HepG2 (cell line): ENCODE measurements at regions not wholly inside any gene's neighbourhood (a gene's known extent, or its start where the extent isn't known, plus 50 kb on each side); places are given as distances from the start of the nearest gene placed in this dataset.

Experiments
- ATAC-seq: fragments of 200-7000 bp; cut with Tn5 transposase; 3 replicates; pipeline ENCODE4 v1.9.1; 2020; ENCODE audit warnings: mild to moderate bottlenecking, moderate library complexity
- BruUV-seq: library from RNA; stranded (reverse); fragments of 400-500 nt; replicated peaks from 2 replicates; lab custom pipeline; 2021; lab: Mats Ljungman, UMichigan
- CTCF ChIA-PET: fragments of 300-600 bp; formaldehyde crosslinking; extraction: SDS; loops from one replicate; lab custom pipeline; 2021; ENCODE audit warnings: low total read pairs, inconsistent platforms, low intra/inter-chr PET ratio; lab: Yijun Ruan, JAX
- POLR2A ChIA-PET: fragments of 350-600 bp; sonication (Branson Sonifier 250); formaldehyde crosslinking; loops from one replicate; lab custom pipeline; 2020; ENCODE audit warnings: antibody characterized with exemption, inconsistent platforms; lab: Yijun Ruan, JAX
- DNase-seq: peaks from one replicate; pipeline ENCODE4 v3.0.0-alpha.2; 2015; ENCODE audit warnings: low spot score
- FAIRE-seq: peaks from 3 replicates; lab custom pipeline; 2011; peaks lifted over from hg19 to GRCh38; lab: Jason Lieb, UNC
- H2AFZ ChIP-seq: one replicate; pipeline ENCODE4 v1.6.1; 2011; ENCODE audit warnings: low read length, inconsistent platforms
- H3K27ac ChIP-seq: fragments of 300-600 bp; 3 replicates; pipeline ENCODE4 v1.8.0; 2011; ENCODE audit warnings: mixed run types, mild to moderate bottlenecking, mixed read lengths, low read length, inconsistent platforms; ENCODE audit not compliant: insufficient read depth; ENCODE audit errors: extremely low read length
- H3K27me3 ChIP-seq, 2 experiments: fragments of 200-600 bp in 1 of 2; 2 replicates in 1 of 2; 3 replicates in 1 of 2; pipeline versions ENCODE4 v1.6.0 to v1.8.0; 2011; ENCODE audit warnings: low read length in 2 of 2, mild to moderate bottlenecking in 2 of 2, moderate library complexity in 2 of 2, inconsistent platforms in 1 of 2; ENCODE audit not compliant: insufficient read depth in 2 of 2, control insufficient read depth in 1 of 2
- H3K36me3 ChIP-seq, 2 experiments: fragments of 200-600 bp in 1 of 2; replicated peaks in 1 of 2; 2 replicates in 1 of 2; 3 replicates in 1 of 2; pipeline versions ENCODE4 v1.5.1 to v1.8.0; 2011; ENCODE audit warnings: low read length in 2 of 2, inconsistent platforms in 1 of 2; ENCODE audit not compliant: insufficient read depth in 2 of 2, control insufficient read depth in 1 of 2
- H3K4me1 ChIP-seq: 2 replicates; pipeline ENCODE4 v1.5.1; 2012; ENCODE audit warnings: low read length, inconsistent platforms; ENCODE audit not compliant: insufficient read depth
- H3K4me2 ChIP-seq: 2 replicates; pipeline ENCODE4 v1.6.0; 2011; ENCODE audit warnings: low read depth, low read length, inconsistent platforms
- H3K4me3 ChIP-seq, 3 experiments: fragments of 200-600 bp in 1 of 3; sonication (generic), shearing (Covaris generic) in 1 of 3; replicated peaks in 1 of 3; 2 replicates each; pipeline ENCODE4 v1.5.1; 2011 to 2016; ENCODE audit warnings: low read length in 3 of 3, inconsistent platforms in 2 of 3, low read depth in 2 of 3, mild to moderate bottlenecking in 2 of 3, control low read depth in 1 of 3, mixed read lengths in 1 of 3; ENCODE audit not compliant: insufficient read depth in 1 of 3
- H3K79me2 ChIP-seq: one replicate; pipeline ENCODE4 v1.6.1; 2011; ENCODE audit warnings: low read length, inconsistent platforms; ENCODE audit not compliant: insufficient read depth
- H3K9ac ChIP-seq: 2 replicates; pipeline ENCODE4 v1.6.0; 2011; ENCODE audit warnings: mild to moderate bottlenecking, low read depth, low read length, inconsistent platforms; ENCODE audit not compliant: insufficient read depth
- H3K9me3 ChIP-seq: 2 replicates; pipeline ENCODE4 v1.5.1; 2012; ENCODE audit warnings: mild to moderate bottlenecking, low read length
- H4K20me1 ChIP-seq: 2 replicates; pipeline ENCODE4 v1.6.0; 2011; ENCODE audit warnings: inconsistent platforms, mild to moderate bottlenecking, low read length, moderate library complexity; ENCODE audit not compliant: insufficient read depth
- ATRX ChIP-seq: sonication (generic); formaldehyde crosslinking; IDR thresholded peaks from 2 replicates; pipeline ENCODE4 v1.4.0; 2020; ENCODE audit warnings: missing genetic modification reagents, borderline replicate concordance
- FOXO1 ChIP-seq: sonication (generic); formaldehyde crosslinking; IDR thresholded peaks from 2 replicates; pipeline ENCODE4 v1.4.0; 2020; ENCODE audit warnings: missing genetic modification reagents
- HNRNPK ChIP-seq: fragments of 200-400 bp; formaldehyde crosslinking; IDR thresholded peaks from 2 replicates; pipeline ENCODE4 v1.6.1; 2018; ENCODE audit warnings: low read length, low read depth, moderate library complexity, mild to moderate bottlenecking; ENCODE audit not compliant: poor library complexity, severe bottlenecking
- KDM3A ChIP-seq: IDR thresholded peaks from 2 replicates; pipeline ENCODE4 v1.6.1; 2018; ENCODE audit warnings: low read depth, missing compliant biosample characterization
- KLF9 ChIP-seq: IDR thresholded peaks from 2 replicates; pipeline ENCODE4 v1.6.1; 2016; ENCODE audit warnings: low read depth
- MEIS2 ChIP-seq: sonication (generic); formaldehyde crosslinking; IDR thresholded peaks from 2 replicates; pipeline ENCODE4 v1.9.0; 2021; ENCODE audit warnings: mild to moderate bottlenecking, missing genetic modification reagents
- NFKB2 ChIP-seq: sonication (generic); formaldehyde crosslinking; IDR thresholded peaks from 2 replicates; pipeline ENCODE4 v1.4.0; 2020; ENCODE audit warnings: missing genetic modification reagents, borderline replicate concordance
- NR2F6 ChIP-seq, 2 experiments: IDR thresholded peaks; 2 replicates each; pipeline ENCODE4 v1.6.1; 2016; ENCODE audit warnings: antibody characterized with exemption in 1 of 2, mild to moderate bottlenecking in 1 of 2
- POLR2AphosphoS2 ChIP-seq: IDR thresholded peaks from 2 replicates; pipeline ENCODE4 v1.6.1; 2011; ENCODE audit warnings: low read depth, low read length, improper control_type of control experiment
- ZNF30 ChIP-seq: sonication (generic); formaldehyde crosslinking; IDR thresholded peaks from 2 replicates; pipeline ENCODE4 v1.5.0; 2020; ENCODE audit warnings: mild to moderate bottlenecking, missing genetic modification reagents
- ZNF33B ChIP-seq: sonication (generic); formaldehyde crosslinking; IDR thresholded peaks from 2 replicates; pipeline ENCODE4 v1.5.1; 2020; ENCODE audit warnings: mild to moderate bottlenecking, missing genetic modification reagents
- ZNF619 ChIP-seq: sonication (generic); formaldehyde crosslinking; IDR thresholded peaks from 2 replicates; pipeline ENCODE4 v1.4.0; 2020; ENCODE audit warnings: mild to moderate bottlenecking, missing genetic modification reagents
- ZNF709 ChIP-seq: sonication (generic); formaldehyde crosslinking; IDR thresholded peaks from 2 replicates; pipeline ENCODE4 v1.5.0; 2020; ENCODE audit warnings: mild to moderate bottlenecking, missing genetic modification reagents
- ZNF879 ChIP-seq: sonication (generic); formaldehyde crosslinking; IDR thresholded peaks from 2 replicates; pipeline ENCODE4 v1.8.1; 2023; ENCODE audit warnings: missing genetic modification reagents
- ZSCAN22 ChIP-seq: sonication (generic); formaldehyde crosslinking; IDR thresholded peaks from 2 replicates; pipeline ENCODE4 v1.4.0; 2020; ENCODE audit warnings: mild to moderate bottlenecking, missing genetic modification reagents
- WGBS: methylation state at CpG from one replicate; pipeline ENCODE4 v1.1.6; 2017; ENCODE audit warnings: low lambda C conversion rate; 5-methylcytosine and 5-hydroxymethylcytosine counted together
- in situ Hi-C: cut with HindIII; loops from 2 replicates; pipeline ENCODE4 v1.10.0; 2017; ENCODE audit warnings: low pct_unique_long_range_greater_than_20kb; ENCODE audit not compliant: extremely low pct_ligation_motif_present
- intact Hi-C: fragments of 100-400 bp; cut with micrococcal nuclease; formaldehyde crosslinking; loops from one replicate; pipeline ENCODE4 v1.10.0; 2022; ENCODE audit not compliant: unreplicated experiment
- TF ChIP-seq, protein P1 (sequence below): sonication (generic); formaldehyde crosslinking; IDR thresholded peaks from 2 replicates; pipeline ENCODE4 v1.8.1; 2023; ENCODE audit warnings: mild to moderate bottlenecking, moderate library complexity, missing genetic modification reagents
- TF ChIP-seq, protein P2 (sequence below): sonication (generic); formaldehyde crosslinking; IDR thresholded peaks from 2 replicates; pipeline ENCODE4 v1.4.0; 2020; ENCODE audit warnings: low read depth, missing genetic modification reagents
- TF ChIP-seq, protein P3 (sequence below): sonication (generic); formaldehyde crosslinking; IDR thresholded peaks from 2 replicates; pipeline ENCODE4 v1.4.0; 2020; ENCODE audit warnings: missing genetic modification reagents, mild to moderate bottlenecking, borderline replicate concordance

DNA sequence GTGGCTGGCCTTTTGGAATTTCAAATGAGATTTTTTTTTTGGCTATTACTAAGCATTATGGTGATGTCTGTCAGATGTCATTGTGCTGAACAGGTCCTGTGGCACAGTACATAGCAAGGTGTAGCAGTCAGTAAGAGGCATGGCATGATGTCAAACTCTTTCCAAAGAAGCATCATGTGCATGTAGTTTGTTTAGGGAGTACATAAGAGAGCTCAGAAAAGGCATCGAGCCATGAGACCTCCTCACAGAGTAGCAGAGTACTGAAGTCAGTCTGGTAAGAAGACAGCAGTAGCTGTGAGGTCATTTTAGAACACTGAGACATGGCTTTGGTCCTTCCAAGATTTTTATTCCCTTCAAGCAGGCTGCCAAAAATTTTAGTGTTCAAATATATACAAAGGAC lies 134.9 kb upstream of the SPRED1 start:
- no peak for DNase-seq
- no TSS peak for BruUV-seq
- H3K79me2 ChIP-seq = no peaks in the 10 kb centered on the region
- TF ChIP-seq KDM3A (CRISPR knock-in tag) (no peak), ZNF709 (CRISPR knock-in tag) (no peak), ZNF30 (CRISPR knock-in tag) (no peak), FOXO1 (CRISPR knock-in tag) (no peak), NFKB2 (no peak), POLR2AphosphoS2 (no peak), ZNF33B (CRISPR knock-in tag) (no peak), ATRX (no peak), KLF9 (CRISPR knock-in tag) (no peak), ZSCAN22 (no peak), HNRNPK (no peak), MEIS2 (CRISPR knock-in tag) (no peak), ZNF879 (CRISPR knock-in tag) (no peak), ZNF619 (CRISPR knock-in tag) (no peak), NR2F6 (IDR thresholded peaks at IDR 0.05) (no peak), NR2F6 (CRISPR knock-in tag; IDR thresholded peaks at IDR 0.05) (no peak)
- TF ChIP-seq, protein P1, sequence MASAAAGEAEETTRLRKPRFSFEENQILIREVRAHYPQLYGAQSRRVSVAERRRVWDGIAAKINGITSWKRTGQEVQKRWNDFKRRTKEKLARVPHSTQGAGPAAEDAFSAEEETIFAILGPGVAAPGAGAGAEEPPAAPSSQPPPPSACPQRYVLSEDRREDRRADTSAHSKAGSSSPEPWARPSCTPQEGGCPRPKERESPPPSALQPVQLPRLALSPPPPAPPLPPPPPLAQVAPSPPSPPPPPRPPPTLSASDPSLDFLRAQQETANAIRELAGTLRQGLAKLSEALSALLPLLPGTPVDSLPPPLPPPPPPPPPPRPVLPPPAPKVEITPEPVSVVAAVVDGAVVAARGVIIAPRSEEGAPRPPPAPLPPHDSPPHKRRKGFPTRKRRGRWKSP = no peak
- TF ChIP-seq, protein P2, sequence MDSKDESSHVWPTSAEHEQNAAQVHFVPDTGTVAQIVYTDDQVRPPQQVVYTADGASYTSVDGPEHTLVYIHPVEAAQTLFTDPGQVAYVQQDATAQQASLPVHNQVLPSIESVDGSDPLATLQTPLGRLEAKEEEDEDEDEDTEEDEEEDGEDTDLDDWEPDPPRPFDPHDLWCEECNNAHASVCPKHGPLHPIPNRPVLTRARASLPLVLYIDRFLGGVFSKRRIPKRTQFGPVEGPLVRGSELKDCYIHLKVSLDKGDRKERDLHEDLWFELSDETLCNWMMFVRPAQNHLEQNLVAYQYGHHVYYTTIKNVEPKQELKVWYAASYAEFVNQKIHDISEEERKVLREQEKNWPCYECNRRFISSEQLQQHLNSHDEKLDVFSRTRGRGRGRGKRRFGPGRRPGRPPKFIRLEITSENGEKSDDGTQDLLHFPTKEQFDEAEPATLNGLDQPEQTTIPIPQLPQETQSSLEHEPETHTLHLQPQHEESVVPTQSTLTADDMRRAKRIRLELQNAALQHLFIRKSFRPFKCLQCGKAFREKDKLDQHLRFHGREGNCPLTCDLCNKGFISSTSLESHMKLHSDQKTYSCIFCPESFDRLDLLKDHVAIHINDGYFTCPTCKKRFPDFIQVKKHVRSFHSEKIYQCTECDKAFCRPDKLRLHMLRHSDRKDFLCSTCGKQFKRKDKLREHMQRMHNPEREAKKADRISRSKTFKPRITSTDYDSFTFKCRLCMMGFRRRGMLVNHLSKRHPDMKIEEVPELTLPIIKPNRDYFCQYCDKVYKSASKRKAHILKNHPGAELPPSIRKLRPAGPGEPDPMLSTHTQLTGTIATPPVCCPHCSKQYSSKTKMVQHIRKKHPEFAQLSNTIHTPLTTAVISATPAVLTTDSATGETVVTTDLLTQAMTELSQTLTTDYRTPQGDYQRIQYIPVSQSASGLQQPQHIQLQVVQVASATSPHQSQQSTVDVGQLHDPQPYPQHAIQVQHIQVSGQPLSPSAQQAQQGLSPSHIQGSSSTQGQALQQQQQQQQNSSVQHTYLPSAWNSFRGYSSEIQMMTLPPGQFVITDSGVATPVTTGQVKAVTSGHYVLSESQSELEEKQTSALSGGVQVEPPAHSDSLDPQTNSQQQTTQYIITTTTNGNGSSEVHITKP (CRISPR knock-in tag) = no peak
- TF ChIP-seq, protein P3, sequence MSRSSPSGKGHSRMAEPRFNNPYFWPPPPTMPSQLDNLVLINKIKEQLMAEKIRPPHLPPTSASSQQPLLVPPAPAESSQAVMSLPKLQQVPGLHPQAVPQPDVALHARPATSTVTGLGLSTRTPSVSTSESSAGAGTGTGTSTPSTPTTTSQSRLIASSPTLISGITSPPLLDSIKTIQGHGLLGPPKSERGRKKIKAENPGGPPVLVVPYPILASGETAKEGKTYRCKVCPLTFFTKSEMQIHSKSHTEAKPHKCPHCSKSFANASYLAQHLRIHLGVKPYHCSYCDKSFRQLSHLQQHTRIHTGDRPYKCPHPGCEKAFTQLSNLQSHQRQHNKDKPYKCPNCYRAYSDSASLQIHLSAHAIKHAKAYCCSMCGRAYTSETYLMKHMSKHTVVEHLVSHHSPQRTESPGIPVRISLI (CRISPR knock-in tag) = no peak
- TF ChIP-seq, all 625 proteins: peak for 0
- Histone ChIP-seq H4K20me1 (no peaks in the 10 kb centered on the region), H3K27ac (no peak overlapping the region), H3K4me1 (no peaks in the 10 kb centered on the region), H3K4me3 (no peak overlapping the region), H3K27me3 (no peaks in the 10 kb centered on the region), H3K9ac (no peak overlapping the region), H3K9me3 (no peaks in the 10 kb centered on the region), H3K4me2 (no peak overlapping the region), H2AFZ (no peak overlapping the region), H3K36me3 (no peaks in the 10 kb centered on the region)
- WGBS = 0% methylated on average over 1 of the region's 1 CpG
- intact Hi-C loops = no loop called here
- FAIRE-seq (no peak), ATAC-seq (no peak)
- CTCF ChIA-PET = no interaction called here
- in situ Hi-C loops = no loop called here
- POLR2A ChIA-PET = no interaction called here
